Uterus (tissue), 2 donors: ENCODE measurements at regions not wholly inside any gene's neighbourhood (a gene's known extent, or its start where the extent isn't known, plus 50 kb on each side); places are given as distances from the start of the nearest gene placed in this dataset.

Experiments
- POLR2A ChIP-seq, 2 donors: fragments of 450-650 bp; IDR thresholded peaks; one replicate each; pipeline ENCODE4 v1.6.1; 2016; ENCODE audit warnings: antibody characterized with exemption in 2 of 2, mild to moderate bottlenecking in 1 of 2, moderate library complexity in 1 of 2
- TF ChIP-seq, protein P1 (sequence below), 4 experiments: fragments of 200-600 bp in 2 of 4; fragments of 450-650 bp in 2 of 4; sonication (generic) in 2 of 4; IDR thresholded peaks; one replicate each; pipeline ENCODE4 v1.5.1; 2016 to 2019; ENCODE audit warnings: antibody characterized with exemption in 4 of 4, mild to moderate bottlenecking in 2 of 4, moderate library complexity in 1 of 4

DNA sequence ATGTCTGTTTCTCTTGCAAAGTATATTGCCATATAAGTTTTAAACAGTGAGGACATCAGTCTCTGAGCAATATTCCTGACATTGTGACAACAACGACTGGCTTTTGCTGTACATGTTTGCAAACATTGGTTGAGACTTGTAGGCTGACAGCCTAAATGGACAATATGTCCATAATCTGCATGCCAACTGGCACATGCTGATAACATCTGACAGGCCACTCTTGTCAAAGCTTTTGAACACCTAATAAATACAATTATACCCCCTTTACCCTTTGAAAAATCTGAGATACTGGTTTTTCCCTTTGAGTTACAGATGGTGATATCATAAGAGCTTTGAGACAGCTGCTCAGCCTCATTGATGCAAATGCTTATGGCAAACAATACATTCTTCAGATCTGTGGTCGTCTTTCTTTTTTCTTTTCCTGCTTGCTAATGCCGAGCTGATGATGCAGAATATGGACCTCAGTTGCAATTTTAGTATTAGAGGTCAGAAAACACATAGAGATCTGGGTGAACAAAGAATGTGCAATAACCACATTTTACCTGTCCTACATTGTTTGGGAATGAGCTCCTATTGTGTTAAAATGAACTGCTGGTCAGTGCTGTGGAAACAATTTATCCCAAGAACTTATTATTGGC is 114.9 kb downstream of the RFC3 start:
- TF ChIP-seq, protein P1, sequence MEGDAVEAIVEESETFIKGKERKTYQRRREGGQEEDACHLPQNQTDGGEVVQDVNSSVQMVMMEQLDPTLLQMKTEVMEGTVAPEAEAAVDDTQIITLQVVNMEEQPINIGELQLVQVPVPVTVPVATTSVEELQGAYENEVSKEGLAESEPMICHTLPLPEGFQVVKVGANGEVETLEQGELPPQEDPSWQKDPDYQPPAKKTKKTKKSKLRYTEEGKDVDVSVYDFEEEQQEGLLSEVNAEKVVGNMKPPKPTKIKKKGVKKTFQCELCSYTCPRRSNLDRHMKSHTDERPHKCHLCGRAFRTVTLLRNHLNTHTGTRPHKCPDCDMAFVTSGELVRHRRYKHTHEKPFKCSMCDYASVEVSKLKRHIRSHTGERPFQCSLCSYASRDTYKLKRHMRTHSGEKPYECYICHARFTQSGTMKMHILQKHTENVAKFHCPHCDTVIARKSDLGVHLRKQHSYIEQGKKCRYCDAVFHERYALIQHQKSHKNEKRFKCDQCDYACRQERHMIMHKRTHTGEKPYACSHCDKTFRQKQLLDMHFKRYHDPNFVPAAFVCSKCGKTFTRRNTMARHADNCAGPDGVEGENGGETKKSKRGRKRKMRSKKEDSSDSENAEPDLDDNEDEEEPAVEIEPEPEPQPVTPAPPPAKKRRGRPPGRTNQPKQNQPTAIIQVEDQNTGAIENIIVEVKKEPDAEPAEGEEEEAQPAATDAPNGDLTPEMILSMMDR (IDR thresholded peaks at IDR 0.05): no peak
- TF ChIP-seq POLR2A (IDR thresholded peaks at IDR 0.05): no peak
